Dermis microvascular lymphatic vessel endothelial cell (primary cell): ENCODE measurements at regions not wholly inside any gene's neighbourhood (a gene's known extent, or its start where the extent isn't known, plus 50 kb on each side); places are given as distances from the start of the nearest gene placed in this dataset.
"Not testable (repeated sequence)": the region's sequence is repeated elsewhere in the genome, so short reads cannot be mapped to it uniquely, and the experiment has no call there.

ENCODE experiments used
- DNase-seq, 2 donors: peaks; one replicate each; pipeline versions ENCODE4 v3.0.0 to v3.0.0-alpha.2; 2010; ENCODE audit warnings: low read depth in 2 of 2

DNA sequence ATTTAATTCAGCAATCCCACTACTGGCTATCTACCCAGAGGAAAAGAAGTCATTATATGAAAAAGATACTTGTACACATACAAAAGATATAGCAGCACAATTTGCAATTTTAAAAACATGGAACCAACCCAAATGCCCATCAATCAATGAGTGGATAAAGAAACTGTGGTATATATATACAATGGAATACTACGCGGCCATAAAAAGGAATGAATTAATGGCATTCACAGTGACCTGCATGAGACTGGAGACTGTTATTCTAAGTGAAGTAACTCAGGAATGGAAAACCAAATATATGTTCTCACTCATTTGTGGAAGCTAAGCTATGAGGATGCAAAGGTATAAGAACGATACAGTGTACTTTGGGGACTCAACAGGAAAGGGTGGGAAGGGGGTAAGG lies 102.8 kb upstream of the KCNMA1 start:
- DNase-seq = not testable (repeated sequence)

DNA sequence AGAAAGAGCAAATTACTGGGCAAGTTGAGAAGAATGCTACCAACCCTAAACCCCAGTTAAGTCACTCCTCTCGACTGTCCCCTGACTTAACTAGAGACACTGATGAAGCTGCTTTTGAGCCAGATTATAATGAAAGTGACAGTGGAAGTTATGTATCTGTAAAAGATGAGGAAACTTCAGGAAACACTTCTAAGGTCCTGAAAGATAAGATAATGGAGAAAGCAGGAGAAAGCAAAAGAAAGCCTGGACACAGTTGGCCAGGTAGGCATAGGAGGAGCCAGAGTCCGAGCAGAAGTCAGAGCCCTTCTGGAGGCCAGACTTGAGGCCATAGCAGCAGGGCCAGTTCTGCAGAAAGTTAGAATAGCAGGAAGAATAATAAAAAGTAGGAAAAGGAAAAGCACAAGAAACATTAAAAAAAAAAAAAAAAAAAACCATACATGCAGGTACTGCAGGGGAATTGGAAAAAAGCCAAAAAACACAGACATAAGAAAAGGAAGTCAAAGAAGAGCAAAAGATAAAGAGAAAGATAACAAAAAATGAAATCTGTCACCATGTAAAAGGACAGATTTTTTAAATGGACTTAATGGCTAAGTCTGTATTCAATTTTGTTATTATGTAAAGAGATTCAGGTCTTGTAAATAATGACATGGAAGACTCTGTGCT lies 101.0 kb upstream of the KCNMA1 start:
- DNase-seq = no peak

DNA sequence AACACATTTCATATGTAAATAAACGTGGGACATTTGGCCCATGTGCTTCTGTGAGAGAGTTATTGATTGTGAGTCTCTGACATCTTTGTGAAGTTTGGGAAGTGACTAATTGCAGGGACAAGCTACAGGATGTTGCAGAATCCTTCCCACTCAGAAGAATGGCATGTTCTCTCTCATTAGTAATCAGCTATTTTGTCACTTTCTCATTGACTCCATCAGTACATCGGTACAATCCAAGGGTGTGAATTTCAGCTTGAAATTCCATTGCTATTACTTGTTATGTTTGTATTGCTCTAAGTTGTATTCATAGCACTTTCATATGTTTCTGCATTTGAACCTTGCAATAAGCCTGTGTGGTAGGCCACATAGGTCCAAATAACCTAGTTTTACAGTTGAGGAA lies 100.0 kb upstream of the KCNMA1 start:
- peak; percentile 48 to 91 for DNase-seq

DNA sequence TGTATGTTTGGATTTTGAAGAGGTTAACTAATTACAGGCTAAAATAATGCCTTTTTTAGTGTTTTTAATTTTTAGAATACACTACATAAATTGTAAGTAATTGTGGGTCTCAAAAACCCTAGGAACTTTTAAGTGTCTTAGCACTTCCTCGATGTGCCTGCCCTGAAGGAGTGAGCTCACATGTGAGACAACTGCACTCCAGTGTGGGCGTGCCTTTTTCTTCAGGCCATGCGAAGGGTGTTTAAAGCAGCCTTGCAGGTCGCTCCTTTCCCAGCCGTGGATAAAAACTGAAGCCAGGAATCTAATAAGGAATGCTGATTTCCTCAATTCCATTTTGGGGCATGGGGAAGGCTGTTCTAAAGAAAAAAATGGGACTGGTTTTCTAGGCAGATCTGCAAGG lies 97.5 kb upstream of the KCNMA1 start:
- DNase-seq = not testable (repeated sequence)

DNA sequence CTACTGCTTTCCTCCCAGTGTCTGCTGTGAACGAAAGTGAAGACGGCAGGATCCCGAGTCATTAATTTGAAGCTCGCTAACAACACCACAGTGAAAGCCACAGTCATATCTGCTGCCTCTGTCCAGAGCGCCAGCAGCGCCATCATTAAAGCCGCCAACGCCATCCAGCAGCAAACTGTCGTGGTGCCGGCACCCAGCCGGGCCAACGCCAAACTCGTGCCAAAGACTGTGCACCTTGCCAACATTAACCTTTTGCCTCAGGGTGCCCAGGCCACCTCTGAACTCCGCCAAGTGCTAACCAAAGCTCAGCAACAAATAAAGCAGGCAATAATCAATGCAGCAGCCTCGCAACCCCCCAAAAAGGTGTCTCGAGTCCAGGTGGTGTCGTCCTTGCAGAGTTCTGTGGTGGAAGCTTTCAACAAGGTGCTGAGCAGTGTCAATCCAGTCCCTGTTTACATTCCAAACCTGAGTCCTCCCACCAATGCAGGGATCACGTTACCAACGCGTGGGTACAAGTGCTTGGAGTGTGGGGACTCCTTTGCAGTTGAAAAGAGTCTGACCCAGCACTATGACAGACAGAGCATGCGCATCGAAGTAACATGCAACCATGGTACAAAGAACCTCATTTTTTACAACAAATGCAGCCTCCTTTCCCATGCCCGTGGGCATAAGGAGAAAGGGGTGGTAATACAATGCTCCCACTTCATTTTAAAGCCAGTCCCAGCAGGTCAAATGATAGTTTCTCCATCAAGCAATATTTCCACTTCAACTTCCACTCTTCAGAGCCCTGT lies 94.8 kb upstream of the KCNMA1 start:
- DNase-seq = no peak

DNA sequence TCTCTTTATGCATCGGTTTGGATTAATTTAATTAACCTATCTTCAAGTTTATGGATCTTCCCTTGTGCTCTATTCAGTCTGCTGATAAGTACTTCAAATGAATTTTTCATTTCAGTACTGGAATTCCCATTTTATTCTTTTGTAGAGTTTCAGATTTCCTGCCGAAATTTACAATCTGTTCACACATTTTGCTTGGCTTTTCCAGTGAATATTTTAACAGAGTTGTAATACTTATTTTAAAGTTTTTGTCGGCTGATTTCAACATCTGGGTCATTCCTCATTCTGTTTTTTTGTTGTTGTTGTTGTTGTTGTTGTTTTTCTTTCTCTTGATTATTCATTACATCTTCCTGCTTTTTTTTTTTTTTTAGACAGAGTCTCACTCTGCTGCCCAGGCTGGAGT lies 89.9 kb upstream of the KCNMA1 start:
- DNase-seq = no peak

DNA sequence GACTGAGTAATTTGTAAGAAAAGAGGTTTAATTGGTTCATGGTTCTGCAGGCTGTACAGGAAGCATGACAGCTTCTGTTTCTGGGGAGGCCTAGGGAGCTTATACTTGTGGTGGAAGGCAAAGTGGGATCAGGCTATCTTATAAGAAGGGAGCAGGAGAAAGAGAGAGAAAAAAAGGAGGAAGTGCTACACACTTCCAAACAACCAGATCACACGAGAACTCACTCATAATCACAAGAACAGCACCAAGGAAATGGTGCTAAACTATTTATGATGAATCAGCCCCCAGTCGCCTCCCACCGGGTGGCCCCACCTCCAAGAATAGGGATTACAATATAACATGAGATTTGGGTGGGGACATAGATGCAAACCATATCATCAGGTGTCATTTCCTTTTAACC lies 89.1 kb upstream of the KCNMA1 start:
- DNase-seq = no peak

DNA sequence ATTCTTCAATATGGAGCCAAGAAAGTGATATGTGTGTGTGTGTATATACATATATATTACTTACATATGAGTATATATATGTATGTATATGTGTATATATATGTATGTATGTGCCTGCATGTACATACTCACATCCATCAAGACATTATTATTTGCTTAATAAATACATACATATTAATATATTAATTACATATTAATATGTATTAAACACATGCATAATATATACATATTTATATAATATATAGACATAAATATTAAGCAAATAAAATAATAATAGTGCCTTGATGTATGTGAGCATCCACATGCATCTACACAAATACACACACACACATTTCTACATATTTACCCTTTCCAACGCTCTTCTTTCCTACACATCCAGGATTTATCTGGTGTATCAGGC lies 88.7 kb upstream of the KCNMA1 start:
- DNase-seq = no peak

DNA sequence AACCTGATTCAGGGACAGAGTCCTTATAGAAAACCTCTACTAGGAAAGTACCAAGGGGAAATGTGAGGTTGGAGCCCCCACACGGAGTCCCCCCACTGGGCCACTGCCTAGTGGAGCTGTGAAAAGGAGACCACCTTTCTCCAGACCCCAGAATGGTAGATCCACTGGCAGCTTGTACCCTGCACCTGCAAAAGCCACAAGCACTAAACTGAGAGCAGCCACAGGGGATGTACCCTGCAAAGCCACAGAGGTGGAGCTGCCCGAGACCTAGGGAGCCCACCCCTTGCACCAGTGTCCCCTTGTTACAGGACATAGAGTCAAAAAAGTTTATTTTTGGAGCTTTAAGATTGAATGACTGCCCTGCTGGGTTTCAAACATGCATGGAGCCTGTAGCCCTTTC lies 87.2 kb upstream of the KCNMA1 start:
- no peak for DNase-seq

DNA sequence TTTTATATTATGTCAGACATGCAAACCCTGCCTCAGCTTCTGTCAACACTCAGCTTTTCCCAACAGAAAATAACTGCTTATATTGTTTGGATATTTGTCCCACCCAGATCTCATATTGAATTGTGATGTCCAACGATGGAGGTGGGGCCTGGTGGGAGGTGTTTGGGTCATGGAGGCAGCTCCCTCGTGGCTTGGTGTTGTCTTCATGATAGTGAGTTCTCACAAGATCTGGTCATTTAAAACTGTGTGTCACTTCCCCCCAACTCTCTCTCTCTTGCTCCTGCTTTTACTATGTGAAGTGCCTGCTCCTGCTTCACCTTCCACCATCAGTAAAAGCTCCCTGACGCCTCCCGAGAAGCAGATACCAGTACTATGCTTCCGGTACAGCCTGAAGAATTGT lies 85.8 kb upstream of the KCNMA1 start:
- no peak for DNase-seq

DNA sequence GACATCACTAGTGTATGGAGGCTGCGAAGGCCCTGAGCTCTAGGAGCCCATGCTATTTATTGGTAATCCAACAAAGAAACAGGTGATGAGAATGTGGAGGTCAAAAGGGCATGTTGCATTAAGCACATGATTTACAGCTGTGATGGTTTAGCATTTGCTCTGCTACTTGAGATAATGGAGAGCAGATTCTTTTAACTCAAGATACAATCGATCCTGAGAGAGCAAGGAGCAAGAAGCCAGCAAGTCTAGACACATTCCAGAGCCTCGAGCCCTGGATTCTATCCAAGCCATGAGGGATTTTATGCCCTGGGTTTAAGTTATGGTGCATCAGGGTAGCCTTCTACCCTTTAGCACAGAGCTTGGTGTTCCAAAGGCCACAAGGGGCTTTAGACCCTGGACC lies 85.3 kb upstream of the KCNMA1 start:
- DNase-seq = not testable (repeated sequence)

DNA sequence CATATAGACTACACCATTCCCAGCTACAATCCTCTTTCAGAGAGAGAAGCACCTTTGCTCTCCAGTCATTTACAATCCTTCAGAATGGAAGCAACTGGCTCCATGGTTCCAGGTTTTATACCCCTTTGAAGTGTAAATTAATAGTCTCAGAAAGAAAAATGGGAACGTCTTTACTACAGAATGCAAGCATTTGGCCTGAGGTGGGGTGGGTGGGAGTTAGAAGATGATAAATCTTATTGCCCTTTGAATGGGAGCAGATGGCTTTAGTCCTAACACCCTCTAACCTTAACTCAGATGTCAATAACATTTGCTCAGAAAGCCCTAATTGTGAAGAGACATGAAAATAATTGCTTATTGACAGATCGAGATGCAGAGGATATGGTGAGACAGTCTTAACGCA lies 84.2 kb upstream of the KCNMA1 start:
- DNase-seq = no peak

DNA sequence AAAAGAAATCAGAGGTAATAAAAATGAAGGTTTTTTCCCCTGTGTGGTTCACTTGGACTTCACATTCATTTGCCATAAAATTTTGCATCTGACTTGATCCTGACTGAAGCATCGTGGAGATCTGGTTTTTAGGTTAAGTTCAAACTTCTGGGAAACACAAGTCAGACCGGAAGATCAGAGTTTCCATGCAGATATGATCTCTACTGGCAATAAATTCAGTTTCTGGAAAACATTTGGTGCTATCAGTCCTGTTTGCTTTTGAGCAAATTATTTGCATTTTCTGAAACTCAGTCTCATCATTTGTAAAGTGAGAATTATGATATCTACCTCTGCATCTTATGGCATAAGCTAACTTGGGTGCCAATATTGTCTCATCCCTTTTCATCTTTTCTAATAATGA lies 81.3 kb upstream of the KCNMA1 start:
- DNase-seq = no peak

DNA sequence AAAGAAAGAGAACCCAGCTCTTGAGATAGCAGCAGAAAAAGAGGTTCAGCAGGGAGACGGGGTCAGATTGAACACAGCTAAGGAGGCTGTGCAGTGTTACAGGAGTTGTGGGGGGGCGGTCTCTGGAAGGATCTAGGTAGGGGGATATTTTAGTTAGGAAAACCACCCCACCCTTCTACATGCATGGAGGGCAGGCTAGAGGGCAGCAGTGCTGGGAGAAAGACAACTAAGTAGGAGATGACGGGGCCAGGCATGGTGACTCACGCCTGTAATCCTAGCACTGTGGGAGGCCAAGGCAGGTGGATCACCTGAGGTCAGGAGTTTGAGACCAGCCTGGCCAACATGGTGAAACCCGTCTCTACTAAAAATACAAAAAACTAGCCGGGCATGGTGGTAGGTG lies 80.7 kb upstream of the KCNMA1 start:
- DNase-seq = not testable (repeated sequence)

DNA sequence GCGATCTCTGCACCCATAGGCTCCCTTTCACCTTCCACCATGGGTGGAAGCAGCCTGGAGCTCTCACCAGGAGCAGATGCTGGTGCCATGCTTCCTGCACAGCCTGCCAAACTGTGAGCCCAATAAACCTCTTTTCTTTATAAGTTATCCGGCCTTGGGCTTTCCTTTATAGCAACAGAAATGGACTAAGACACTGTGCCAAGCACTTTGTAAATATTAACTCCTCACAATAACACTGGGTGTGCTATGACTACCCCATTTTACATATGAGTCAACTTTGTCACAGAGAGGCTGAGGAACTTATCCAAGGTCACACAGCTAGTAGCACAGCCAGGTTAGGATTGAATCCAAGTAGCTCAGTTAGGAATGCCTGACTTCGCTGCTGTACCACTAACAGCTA lies 79.7 kb upstream of the KCNMA1 start:
- DNase-seq = no peak

DNA sequence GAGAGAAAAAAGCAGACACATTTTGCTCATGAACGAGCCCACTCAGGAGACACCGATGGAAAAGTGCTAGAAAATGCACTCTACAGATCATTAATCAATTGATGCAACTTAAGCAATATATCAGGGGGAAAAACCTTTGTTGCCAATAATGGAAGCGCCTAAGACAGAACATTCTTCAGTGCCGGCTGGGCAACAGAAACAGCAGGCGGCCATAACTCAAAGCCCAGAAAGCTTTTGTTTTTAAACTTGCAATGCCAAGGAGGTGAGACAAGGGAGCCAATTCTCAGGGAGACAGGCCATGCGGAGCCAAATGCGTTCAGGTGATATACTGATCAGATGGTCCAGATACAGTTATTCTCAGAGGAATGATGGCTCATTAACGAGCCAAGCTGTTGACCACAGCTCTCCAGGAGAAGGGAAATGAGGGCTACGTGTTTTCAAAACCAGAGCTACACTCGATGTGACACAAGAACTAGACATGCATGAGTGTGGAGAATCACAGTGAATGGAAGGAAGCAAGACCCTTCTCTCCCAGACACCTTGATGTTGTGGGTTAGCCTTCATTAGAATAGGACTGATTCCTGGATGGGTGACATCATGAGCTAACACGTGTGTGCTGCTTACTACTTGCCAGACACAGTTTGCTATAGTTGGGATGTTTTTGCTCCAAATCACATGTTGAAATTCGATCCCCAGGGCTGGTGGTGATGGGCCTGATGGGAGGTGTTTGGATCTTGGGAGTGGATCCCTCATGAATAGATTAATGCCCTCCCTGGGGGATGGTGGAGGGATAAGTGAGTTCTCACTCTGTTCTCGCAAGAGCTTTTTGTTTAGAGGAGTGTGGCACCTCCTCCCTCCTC lies 79.1 kb upstream of the KCNMA1 start:
- DNase-seq = no peak

DNA sequence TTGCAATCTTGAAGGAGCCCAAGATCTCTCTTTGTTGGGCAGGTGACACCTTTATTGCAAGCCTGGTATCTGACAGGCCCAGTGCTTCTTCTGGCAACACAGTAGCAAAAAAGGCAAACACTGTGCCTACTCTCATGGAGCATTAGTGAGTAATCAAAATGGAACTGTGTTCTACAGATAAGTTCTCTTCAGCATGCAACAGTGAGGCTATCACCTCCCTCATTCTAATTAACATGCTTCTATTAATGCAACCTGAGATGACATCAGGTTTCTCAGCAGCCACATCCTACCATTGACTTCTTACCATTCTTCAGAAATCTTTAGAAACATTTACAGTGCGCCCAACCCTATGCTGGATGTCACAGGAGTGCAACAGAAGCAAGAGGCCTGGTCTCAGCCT lies 77.9 kb upstream of the KCNMA1 start:
- no peak for DNase-seq

DNA sequence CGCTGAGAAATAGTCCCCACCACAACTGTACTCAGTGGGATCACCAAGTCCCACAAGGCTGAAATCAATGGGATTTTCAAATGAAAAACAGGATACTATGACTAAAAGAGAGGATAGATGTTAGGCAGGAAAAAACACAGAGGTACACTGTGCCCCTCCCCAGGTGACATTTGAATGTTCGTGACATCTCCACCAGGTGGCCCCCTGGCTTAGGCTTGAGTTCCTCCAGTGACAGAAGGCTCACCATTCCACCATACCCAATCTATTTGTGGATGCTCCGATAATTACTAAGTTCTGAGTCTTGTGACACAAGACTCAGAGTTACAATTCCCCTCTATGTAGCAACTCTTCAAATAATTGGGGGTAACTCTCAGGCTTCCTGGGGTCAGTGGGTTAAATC lies 77.5 kb upstream of the KCNMA1 start:
- peak; percentile 5 to 29 for DNase-seq

DNA sequence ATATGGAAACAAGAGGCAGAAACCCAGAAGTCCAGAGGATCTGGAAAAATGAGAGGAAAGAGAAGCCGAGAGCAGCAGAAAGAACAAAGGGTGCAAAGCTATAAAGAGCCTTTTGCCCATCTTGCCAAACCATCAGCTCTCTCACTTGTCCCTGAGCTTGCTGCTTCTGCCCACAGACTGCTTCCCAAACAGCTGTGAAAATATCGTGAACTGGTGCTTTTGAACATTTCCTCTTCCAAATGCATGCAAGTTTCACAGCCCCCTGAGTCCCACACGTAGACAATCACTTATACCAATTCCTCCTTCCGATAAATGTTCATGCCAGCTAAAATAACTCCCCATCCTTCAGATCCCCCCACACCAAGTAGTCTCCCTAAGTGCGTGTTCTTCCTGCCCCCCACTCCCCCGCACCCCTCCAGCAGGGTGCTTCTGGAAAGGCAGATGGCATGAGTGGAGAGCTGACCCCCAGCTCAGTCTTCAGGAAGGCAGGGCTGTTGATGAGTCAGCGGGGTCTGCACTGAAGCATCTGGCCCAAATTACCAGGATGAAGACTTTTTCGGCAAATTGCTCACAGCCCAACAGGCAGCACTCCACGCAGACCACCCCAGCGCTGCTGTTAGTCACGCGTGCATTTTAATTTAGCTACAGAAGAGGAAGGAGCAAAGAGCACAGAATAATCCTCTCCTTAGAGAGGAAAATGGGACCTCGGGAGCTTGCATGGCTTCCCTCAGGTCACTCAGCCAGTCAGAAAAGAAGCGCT lies 76.1 kb upstream of the KCNMA1 start:
- no peak for DNase-seq

DNA sequence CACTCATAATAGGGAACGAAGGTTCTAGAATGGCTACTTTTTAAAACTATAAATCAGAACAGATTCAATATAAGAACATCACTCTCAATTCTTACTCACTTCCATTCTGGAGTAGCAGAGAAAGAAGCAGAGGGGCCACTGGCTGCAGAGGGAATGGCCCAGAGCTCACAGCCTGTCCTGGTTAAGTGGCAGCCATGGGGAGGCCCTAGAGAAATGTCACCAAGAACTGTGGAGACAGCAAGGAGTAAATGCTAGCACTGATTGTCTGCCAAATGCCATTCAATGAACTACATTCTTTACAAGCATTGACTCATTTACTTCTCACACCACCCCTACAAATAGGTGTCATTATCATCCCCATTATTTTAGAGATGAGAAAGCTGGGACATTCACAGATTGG lies 74.6 kb upstream of the KCNMA1 start:
- no peak for DNase-seq

DNA sequence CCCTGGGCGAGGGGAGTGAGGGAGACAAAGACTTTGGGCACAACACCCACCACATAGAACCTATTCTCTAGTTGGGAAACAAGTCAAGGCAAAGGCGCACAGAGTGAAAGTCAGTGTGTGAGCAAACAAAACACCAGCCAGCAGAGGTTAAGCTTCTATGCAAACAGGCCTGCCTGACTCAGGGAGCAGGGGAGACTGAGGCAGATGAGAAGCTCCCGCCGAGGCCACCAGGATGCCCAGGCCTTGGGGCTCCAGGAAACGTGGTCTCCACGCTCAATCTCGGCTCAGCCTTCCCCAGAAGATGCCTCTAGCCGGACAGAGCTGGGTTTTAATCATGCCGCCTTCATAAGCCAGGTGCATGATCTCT lies 74.1 kb upstream of the KCNMA1 start:
- DNase-seq = no peak
